Hindlimb muscle (tissue), 1 donor: ENCODE measurements at regions not wholly inside any gene's neighbourhood (a gene's known extent, or its start where the extent isn't known, plus 50 kb on each side); places are given as distances from the start of the nearest gene placed in this dataset.
"Not testable (repeated sequence)": the region's sequence is repeated elsewhere in the genome, so short reads cannot be mapped to it uniquely, and the experiment has no call there.

Experiments used
- DNase-seq: peaks from one replicate; pipeline ENCODE4 v3.0.0-alpha.2; 2013

- DNase-seq = no peak
Measured at GRCh38 chr5:99900302-99900852, 634.8 kb upstream of the FAM174A start.

DNA sequence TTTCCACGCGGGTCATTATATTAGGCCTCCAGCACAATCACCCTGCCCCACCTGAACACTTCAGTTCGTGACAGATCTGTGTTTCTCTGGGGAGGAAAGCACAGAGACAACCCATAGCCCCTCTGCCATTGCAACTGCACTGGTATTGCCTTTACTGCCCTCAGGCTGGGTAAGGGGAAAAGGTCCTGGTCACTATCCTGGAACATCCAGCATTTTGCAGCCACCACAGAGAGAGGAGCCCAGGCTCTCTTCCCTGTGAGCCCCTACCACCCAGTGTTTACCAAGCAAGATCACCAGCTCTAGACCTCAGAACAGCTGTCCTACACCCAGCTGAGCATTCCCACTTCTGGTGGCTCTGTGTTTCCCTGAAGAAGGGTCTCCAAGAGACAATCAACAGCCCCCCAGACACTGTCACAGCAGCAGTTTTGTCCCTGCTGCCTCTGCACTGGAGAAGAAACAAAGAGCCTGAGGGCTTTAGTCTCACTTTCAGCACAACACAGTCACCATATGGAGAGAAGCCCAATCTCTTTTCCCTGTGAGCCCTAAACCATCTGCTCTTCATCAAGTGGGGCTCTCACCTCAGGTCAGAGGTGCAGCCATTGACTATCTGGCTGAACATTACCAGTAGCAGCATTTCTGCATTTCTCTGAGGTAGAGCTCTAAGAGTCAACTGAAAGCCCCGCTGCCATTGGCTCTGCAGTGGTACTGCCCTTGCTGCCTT is 655.2 kb upstream of the FAM174A start:
- no peak for DNase-seq

- DNase-seq = no peak
Measured at GRCh38 chr5:99878830-99879229, 656.3 kb upstream of the FAM174A start.

GRCh38 chr5:99866740-99867139 is 668.4 kb upstream of the FAM174A start:
- no peak for DNase-seq

GRCh38 chr5:99865159-99865558 is 670.0 kb upstream of the FAM174A start:
- no peak for DNase-seq

- no peak for DNase-seq
Measured at GRCh38 chr5:99835791-99836190, 699.4 kb upstream of the FAM174A start.

DNA sequence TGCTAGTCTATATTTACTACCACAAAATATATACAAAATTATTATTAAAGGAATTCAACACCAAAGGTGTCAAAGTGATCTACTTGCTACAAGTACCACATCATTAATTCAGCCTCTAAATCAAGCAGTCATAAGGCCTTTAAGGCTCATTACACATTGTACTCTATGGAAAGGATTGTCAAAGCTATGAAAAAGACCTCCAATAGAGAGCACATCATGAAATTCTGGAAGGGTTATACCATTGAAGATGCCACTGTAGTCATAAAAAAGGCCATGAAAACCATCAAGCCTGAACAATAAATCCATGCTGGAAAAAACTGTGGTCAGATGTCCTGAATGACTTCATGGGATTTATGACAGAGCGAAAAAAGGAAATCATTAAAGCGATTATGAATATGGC is 708.0 kb upstream of the FAM174A start:
- no peak for DNase-seq

DNA sequence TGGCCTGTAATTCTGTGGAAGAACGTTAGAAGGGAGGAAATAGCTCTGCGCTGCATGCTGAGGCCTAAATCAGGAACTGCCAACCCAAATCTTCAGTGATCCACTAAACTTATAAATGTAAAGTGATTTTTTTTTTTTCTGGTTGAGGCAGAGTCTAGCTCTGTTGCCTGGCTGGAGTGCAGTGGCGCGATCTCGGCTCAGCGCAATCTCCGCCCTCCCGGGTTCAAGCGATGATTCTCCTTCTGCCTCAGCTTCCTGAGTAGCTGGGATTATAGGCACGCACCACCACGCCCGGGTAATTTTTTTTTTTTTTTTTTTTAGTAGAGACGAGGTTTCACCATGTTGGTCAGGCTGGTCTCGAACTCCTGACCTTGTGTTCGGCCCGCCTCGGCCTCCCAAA is 717.4 kb upstream of the FAM174A start:
- no peak for DNase-seq

DNA sequence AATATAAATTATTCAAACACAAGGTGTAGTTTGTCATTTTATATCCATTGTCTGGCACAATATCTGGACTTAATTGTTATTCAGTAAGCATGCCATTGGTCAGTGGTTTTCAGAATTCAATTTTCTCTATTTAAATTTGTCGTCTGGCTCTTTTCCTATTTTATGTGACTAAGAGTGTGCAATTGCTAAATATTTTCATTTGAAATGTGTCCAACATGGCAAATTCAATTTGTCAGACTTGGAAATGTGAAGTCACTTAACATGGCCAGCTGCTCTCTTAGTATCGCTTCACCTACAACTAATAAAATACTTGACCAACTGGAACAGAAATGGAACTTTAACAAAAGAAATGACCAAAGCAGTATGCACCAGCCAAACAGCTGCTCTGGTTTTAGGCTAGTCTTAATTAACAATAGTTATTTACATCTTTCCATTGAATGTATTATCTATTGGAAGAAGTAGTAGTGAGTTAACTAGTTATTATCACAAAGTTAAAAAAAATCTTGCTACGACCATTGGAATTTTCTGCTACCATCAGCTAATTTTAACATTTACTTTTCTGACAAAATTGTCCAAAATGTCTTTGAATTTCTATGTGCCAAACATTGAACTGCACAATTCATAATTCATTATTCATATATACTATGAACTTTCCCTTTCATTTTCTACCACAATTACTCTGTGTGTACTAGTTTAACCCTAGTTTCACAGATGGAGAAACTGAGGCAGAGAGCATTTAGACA is 720.7 kb upstream of the FAM174A start:
- DNase-seq = no peak

- no peak for DNase-seq
Measured at GRCh38 chr5:99808657-99809230, 726.4 kb upstream of the FAM174A start.

DNA sequence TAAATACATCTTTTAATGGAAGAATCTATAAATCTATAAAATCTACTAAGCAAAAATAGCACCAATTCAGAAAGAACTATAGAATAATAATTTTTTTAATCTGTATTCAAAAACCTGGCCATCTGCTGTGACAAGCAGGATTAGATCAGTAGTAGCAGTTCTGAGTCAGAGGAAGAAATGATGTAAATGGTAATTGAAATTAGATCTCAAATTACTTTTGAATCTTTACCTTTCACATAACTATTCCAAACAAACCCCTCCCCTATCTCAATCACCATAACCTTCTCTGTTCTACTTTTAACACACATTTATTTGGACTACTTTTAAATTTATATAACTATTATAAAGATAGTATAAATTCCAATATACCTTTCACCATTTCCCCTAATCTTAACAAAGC is 727.8 kb upstream of the FAM174A start:
- DNase-seq = no peak

GRCh38 chr5:99795031-99795430 is 740.1 kb upstream of the FAM174A start:
- peak; percentile 7 for DNase-seq

DNA sequence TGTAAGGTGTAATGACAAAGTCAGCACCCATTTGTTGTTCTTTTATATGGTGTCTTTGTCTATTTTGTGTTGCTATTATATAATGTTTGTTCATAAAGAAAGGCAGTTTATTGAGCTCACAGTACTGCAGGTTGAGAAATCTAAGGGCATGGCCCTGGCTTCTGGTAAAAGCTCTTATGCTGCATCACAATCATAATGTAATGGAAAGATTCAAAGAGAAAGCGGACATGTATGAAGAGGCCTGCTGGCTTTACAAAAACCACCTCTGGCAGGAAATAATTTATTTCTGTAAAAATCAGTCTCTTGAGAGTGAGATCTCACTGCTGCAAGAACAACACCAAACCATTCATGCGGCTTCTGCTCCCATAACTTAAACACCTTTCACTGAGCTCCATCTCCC is 746.7 kb upstream of the FAM174A start:
- no peak for DNase-seq

GRCh38 chr5:99775189-99775588 is 760.0 kb upstream of the FAM174A start:
- no peak for DNase-seq

- no peak for DNase-seq
Measured at GRCh38 chr5:99773290-99773689, 761.9 kb upstream of the FAM174A start.

DNA sequence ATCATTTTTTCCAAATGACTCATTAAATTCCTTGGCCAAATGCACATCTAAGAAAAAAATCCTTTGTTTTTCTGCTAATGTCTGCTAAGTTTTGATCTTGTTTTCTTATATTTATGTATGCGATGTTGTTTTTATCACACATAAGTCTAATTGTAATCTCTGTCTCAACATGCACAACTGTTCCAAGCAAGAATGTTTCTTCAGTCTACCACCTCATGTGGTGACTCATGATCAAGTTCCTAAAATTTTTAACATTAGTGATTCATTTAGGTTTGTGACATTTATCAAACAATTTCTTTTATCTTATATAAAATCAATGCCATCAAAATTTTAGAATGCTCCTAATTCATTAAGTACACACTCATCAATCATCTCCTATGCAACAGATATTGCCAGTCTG is 763.9 kb upstream of the FAM174A start:
- DNase-seq = no peak

GRCh38 chr5:99765011-99765410 is 770.2 kb upstream of the FAM174A start:
- peak; percentile 20 for DNase-seq

- no peak for DNase-seq
Measured at GRCh38 chr5:99763021-99763774, 772.0 kb upstream of the FAM174A start.

- no peak for DNase-seq
Measured at GRCh38 chr5:99747342-99747741, 787.8 kb upstream of the FAM174A start.

DNA sequence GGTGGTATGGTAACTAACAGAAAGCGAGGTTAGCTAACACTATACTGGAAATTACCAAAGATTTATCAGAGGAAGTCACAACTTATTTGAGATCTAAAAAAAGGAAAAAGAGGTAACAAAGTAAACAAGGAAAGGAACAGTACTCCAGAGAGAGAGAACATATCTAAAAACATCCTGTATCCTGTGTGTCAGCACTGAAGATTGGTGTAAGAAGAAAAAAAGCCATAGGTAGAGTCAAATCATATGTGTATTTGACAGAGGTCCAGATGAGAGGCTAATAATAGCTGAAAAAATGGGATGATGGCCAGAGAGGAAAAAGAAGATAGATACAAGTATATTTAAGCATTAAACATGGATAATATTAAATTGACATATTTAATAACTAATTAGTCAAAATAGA is 802.0 kb upstream of the FAM174A start:
- not testable (repeated sequence) for DNase-seq

DNA sequence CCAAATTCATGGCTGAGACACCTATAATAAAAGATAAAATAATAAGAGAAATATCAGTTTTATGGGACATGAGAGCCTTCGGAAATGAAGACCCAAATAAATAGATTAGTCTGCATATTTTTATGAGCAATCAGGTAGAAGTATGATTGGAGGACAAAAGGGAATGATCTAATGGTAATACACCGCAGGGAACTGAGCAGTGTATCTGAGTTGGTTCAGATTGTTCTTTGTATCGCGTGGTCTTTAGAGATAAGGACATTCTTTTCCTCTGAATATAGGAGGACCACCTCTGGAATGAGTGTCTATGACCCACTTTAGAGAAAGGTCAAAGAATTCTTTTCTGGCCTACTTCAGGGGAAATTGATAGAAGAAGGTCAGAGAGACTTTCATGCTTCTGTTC is 801.8 kb upstream of the CHD1 start:
- not testable (repeated sequence) for DNase-seq

GRCh38 chr5:99724732-99725290 is 796.0 kb upstream of the CHD1 start:
- no peak for DNase-seq

GRCh38 chr5:99721506-99721905 is 792.7 kb upstream of the CHD1 start:
- no peak for DNase-seq
